HEK293 (cell line): ENCODE measurements at regions not wholly inside any gene's neighbourhood (a gene's known extent, or its start where the extent isn't known, plus 50 kb on each side); places are given as distances from the start of the nearest gene placed in this dataset.

Experiments
- CTCF ChIA-PET: fragments of 350-600 bp; formaldehyde crosslinking; extraction: SDS; loops from one replicate; lab custom pipeline; 2021; ENCODE audit warnings: antibody characterized with exemption; lab: Yijun Ruan, JAX
- POLR2A ChIA-PET: fragments of 300-600 bp; formaldehyde crosslinking; extraction: SDS; loops from one replicate; lab custom pipeline; 2020; ENCODE audit warnings: antibody characterized with exemption, inconsistent platforms; lab: Yijun Ruan, JAX
- H3K27ac ChIP-seq: fragments of 200-500 bp; sonication (Bioruptor generic); 2 replicates; pipeline ENCODE4 v1.5.1; 2014; ENCODE audit warnings: low read depth, low read length, control low read depth, inconsistent platforms; ENCODE audit errors: extremely low read depth
- H3K36me3 ChIP-seq, 2 experiments: fragments of 200-500 bp in 1 of 2; sonication (Bioruptor generic) in 1 of 2; 1 replicate in 1 of 2; 2 replicates in 1 of 2; pipeline ENCODE4 v1.5.1; 2014 to 2017; ENCODE audit warnings: inconsistent platforms in 2 of 2, low read length in 2 of 2; ENCODE audit not compliant: control insufficient read depth in 2 of 2, insufficient read depth in 1 of 2
- H3K4me1 ChIP-seq: fragments of 200-500 bp; sonication (Bioruptor generic); 2 replicates; pipeline ENCODE4 v1.5.1; 2014; ENCODE audit warnings: mild to moderate bottlenecking, low read length, inconsistent platforms; ENCODE audit not compliant: control insufficient read depth, insufficient read depth
- H3K4me3 ChIP-seq: 2 replicates; pipeline ENCODE4 v1.5.1; 2011; ENCODE audit warnings: low read depth, mild to moderate bottlenecking, control low read depth, low read length, moderate library complexity
- H3K9me3 ChIP-seq: fragments of 200-500 bp; sonication (Bioruptor generic); 2 replicates; pipeline ENCODE4 v1.5.1; 2014; ENCODE audit warnings: low read depth, low read length, inconsistent platforms; ENCODE audit not compliant: control insufficient read depth, insufficient read depth
- ELK4 ChIP-seq: IDR thresholded peaks from 2 replicates; pipeline ENCODE4 v1.6.1; 2011; ENCODE audit warnings: mild to moderate bottlenecking, low read depth, low read length, borderline replicate concordance
- KLF17 ChIP-seq: fragments of 450-650 bp; formaldehyde crosslinking; IDR thresholded peaks from 2 replicates; pipeline ENCODE4 v1.5.1; 2016; ENCODE audit warnings: missing biosample characterization, missing genetic modification characterization
- PATZ1 ChIP-seq: fragments of 450-650 bp; formaldehyde crosslinking; IDR thresholded peaks from 2 replicates; pipeline ENCODE4 v1.5.1; 2016; ENCODE audit warnings: missing biosample characterization, missing genetic modification characterization
- PRDM4 ChIP-seq: fragments of 450-650 bp; formaldehyde crosslinking; IDR thresholded peaks from 2 replicates; pipeline ENCODE4 v1.5.1; 2017; ENCODE audit warnings: missing biosample characterization, missing genetic modification characterization
- SCRT2 ChIP-seq: fragments of 450-650 bp; formaldehyde crosslinking; IDR thresholded peaks from 2 replicates; pipeline ENCODE4 v1.5.1; 2016; ENCODE audit warnings: missing biosample characterization, missing genetic modification characterization
- ZBTB44 ChIP-seq: fragments of 450-650 bp; IDR thresholded peaks from 2 replicates; pipeline ENCODE4 v1.5.1; 2018; ENCODE audit warnings: missing biosample characterization, mild to moderate bottlenecking, missing genetic modification characterization
- ZNF114 ChIP-seq: fragments of 450-650 bp; formaldehyde crosslinking; IDR thresholded peaks from 2 replicates; pipeline ENCODE4 v1.5.0; 2017; ENCODE audit warnings: missing biosample characterization, missing genetic modification characterization
- ZNF211 ChIP-seq: fragments of 450-650 bp; formaldehyde crosslinking; IDR thresholded peaks from 2 replicates; pipeline ENCODE4 v1.5.1; 2016; ENCODE audit warnings: low read depth, missing biosample characterization, missing genetic modification characterization
- ZNF416 ChIP-seq: fragments of 450-650 bp; formaldehyde crosslinking; IDR thresholded peaks from 2 replicates; pipeline ENCODE4 v1.5.1; 2016; ENCODE audit warnings: missing biosample characterization, missing genetic modification characterization
- ZNF624 ChIP-seq: fragments of 450-650 bp; formaldehyde crosslinking; IDR thresholded peaks from 2 replicates; pipeline ENCODE4 v1.5.1; 2017; ENCODE audit warnings: missing biosample characterization, missing genetic modification characterization
- ZNF645 ChIP-seq: fragments of 450-650 bp; formaldehyde crosslinking; IDR thresholded peaks from 2 replicates; pipeline ENCODE4; 2016; ENCODE audit warnings: missing biosample characterization, missing genetic modification characterization
- ZXDB ChIP-seq: fragments of 450-650 bp; formaldehyde crosslinking; IDR thresholded peaks from 2 replicates; pipeline ENCODE4 v1.5.1; 2016; ENCODE audit warnings: missing biosample characterization, missing genetic modification characterization

GRCh38 chr3:53420831-53421230, 73.5 kb upstream of the DCP1A start (continued):
- TF ChIP-seq ZBTB44, result no peak
- no peak for TF ChIP-seq ZNF416 (tag by site-specific recombination)
- no peak for TF ChIP-seq PRDM4 (tag by site-specific recombination)
- no peak for TF ChIP-seq ZXDB (tag by site-specific recombination)
- no peak for TF ChIP-seq SCRT2
- TF ChIP-seq, all 188 proteins: peak for 0

- CTCF ChIA-PET, result interaction anchor here (0.6 kb wide), 1 partner anchor 227 kb away, joined by 3 read pairs; no protein-coding TSS in a partner anchor
- H3K4me1 ChIP-seq, result no peaks in the 10 kb centered on the region
- POLR2A ChIA-PET, result no interaction called here
Observed at GRCh38 chr3:53422954-53423698, 71.3 kb upstream of the CACNA1D start.

More at GRCh38 chr3:53422954-53423698, 71.3 kb upstream of the CACNA1D start:
- no peaks in the 10 kb centered on the region for H3K9me3 ChIP-seq
- no peak overlapping the region for H3K27ac ChIP-seq
- no peaks in the 10 kb centered on the region for H3K36me3 ChIP-seq
- H3K4me3 ChIP-seq, result no peak overlapping the region
- TF ChIP-seq ZNF645 (no peak), ZNF624 (tag by site-specific recombination) (no peak), PATZ1 (tag by site-specific recombination) (no peak), ZNF114 (tag by site-specific recombination) (no peak), KLF17 (tag by site-specific recombination) (no peak), ZNF211 (tag by site-specific recombination) (no peak), ELK4 (no peak)
